NCI-H2107 (cell line): ENCODE measurements at regions not wholly inside any gene's neighbourhood (a gene's known extent, or its start where the extent isn't known, plus 50 kb on each side); places are given as distances from the start of the nearest gene placed in this dataset.
"Not testable (repeated sequence)": the region's sequence is repeated elsewhere in the genome, so short reads cannot be mapped to it uniquely, and the experiment has no call there.

Experiments
- DNase-seq: peaks from one replicate; lab custom pipeline; 2025; lab: John Stamatoyannopoulos, UW

DNA sequence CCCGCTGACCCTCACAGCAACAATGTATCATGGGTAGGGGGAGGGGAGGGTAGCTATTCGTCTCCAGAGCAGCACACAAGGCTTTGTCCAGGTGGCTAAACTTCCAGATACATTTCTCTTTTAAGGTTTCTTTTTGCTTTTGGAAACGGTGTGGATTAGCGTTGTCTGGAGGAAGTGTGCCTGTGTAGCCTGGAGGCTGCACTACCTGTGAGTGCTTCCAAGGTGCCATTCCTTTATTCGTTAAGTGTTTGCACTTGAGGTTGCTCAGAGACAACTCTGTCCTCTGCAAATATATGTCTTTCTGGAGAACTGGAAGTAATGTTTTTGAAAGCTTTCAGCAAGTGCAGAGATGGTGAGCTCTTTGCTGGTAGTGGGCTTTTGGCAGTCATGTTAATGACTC lies 53.1 kb downstream of the HSFY1 start:
- DNase-seq: not testable (repeated sequence)

- DNase-seq: not testable (repeated sequence)
Observed at GRCh38 chrY:18601287-18601686, 54.8 kb downstream of the HSFY1 start.

DNA sequence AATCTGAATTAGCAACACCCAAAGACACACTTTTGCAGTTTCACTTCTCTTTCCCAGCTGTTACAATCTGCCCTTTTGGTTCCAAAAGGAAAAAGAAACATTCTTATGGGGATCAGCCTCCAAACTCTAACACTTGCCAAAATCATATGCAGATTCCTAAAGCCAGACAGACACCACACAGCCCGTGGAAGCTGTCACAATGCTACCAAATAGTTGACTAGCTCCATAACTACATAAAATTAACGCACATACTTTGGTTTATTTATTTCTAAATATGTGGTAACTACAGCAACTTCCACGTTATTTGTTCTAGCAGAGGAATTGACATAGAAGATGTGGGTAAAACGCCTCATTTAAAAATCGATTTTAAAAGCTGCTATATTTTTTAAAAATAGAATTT lies 59.7 kb downstream of the HSFY1 start:
- not testable (repeated sequence) for DNase-seq

- DNase-seq: not testable (repeated sequence)
Observed at GRCh38 chrY:18608205-18608604, 61.7 kb downstream of the HSFY1 start.

- not testable (repeated sequence) for DNase-seq
Observed at GRCh38 chrY:18615809-18616208, 69.3 kb downstream of the HSFY1 start.

DNA sequence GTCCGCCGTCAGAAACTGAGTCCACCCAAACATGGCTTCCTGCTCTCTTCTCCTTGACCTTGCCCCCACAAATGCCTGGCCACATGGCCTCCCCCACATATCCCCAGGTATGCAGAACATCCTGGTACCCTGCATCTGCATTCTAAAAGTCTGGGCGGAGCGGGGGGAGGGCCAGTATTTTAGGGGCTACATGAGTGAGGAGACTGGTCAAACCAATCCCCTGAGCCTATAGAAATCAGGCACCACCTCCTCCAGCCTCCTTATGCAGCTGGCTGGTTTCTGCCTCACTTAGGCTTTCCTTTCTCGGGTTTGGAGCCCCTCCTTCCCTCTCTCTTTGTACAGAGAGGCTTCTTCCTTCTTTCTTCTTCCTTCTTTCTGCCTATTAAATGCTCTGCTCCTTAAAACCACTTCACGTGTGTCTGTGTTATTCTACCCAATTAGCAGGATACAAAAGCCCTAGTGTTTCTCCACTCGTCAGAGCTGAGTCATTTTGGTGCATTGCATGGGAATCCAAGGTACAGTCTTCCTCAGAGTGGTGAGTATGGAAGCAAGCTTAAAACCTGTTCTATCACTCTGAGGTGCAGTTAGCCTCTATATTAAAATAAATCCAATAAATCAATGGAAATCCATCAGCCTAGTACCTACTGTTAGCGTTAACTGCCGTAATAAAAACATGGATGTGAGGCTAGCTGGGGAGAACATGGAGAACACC lies 83.4 kb downstream of the HSFY1 start:
- DNase-seq: not testable (repeated sequence)

DNA sequence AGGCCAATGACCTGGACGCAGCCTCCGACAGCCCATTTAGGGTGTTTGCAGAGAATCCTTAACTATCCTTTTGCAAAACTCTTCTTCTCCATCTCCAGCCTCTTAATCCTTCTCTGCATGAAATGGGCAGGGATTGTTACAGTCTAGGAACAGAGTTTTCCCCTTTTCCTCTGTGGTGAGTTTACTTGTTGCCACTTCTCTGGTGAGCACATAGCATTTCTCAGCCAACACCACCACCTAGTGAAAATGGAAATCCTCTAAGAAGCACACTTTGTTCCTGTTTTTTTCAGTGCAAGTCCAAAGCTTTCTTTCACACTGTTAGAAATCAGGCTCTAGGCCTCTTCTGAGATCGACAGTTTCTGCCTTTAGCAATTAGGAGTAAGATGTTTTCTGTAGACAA lies 84.1 kb downstream of the HSFY1 start:
- DNase-seq: not testable (repeated sequence)

DNA sequence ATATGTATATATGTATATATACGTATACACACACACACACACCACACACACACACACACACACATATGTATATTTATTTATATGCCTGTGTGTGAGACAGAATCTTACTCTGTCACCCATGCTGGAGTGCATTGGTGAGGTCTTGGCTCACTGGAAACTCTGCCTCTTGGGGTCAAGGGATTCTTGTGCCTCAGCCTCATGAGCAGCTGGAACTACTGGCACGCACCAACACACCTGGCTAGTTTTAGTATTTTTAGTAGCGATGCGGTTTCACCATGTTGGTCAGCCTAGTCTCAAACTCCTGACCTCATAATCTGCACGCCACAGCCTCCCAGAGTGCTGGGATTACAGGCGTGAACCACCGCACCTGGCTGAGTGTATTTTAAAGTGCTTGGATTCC lies 85.1 kb downstream of the HSFY1 start:
- not testable (repeated sequence) for DNase-seq

GRCh38 chrY:18650746-18651145 lies 104.2 kb downstream of the HSFY1 start:
- no peak for DNase-seq

DNA sequence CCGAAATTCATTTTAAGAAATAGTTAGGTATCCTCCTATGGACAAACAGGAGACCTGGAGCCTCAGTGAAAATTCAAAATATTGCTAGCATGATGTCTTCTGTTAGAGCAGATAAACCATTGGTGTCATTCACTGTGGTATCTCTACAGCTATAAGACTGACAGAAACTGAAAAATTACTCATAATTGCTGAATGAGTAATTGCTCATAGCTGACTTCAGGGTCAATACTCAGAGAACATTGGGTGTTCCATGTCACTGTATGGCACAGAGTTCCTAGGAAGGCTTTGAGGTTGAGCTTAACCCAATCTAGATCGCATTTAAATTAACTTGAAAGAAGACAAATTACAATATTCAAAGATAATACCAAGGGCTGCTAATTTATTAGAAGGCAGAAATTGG lies 109.0 kb downstream of the HSFY2 start:
- no peak for DNase-seq

GRCh38 chrY:18669790-18670189 lies 103.7 kb downstream of the HSFY2 start:
- peak; percentile 16 for DNase-seq

DNA sequence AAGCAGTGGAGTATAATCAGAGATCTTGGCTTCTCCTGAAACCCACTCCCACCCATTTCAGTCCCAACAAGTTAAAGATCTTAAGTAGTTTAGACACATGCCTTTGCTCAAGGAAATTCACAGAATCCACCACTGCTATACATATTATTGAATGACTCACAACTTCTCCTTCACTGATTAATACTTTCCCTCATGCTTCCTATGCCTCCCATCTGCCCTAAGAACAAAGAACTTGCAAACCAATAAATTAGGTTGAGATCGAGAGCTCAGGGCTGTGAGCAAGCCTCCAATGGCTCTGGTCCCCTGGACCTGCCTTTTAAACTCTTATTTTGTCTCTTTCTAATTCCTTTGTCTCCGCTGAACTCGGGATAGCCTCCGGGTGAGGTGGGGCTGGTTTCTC lies 101.6 kb downstream of the HSFY2 start:
- no peak for DNase-seq

- not testable (repeated sequence) for DNase-seq
Observed at GRCh38 chrY:18686027-18686426, 87.5 kb downstream of the HSFY2 start.

DNA sequence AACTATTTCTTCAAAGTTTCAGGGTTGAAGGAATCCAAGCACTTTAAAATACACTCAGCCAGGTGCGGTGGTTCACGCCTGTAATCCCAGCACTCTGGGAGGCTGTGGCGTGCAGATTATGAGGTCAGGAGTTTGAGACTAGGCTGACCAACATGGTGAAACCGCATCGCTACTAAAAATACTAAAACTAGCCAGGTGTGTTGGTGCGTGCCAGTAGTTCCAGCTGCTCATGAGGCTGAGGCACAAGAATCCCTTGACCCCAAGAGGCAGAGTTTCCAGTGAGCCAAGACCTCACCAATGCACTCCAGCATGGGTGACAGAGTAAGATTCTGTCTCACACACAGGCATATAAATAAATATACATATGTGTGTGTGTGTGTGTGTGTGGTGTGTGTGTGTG lies 85.2 kb downstream of the HSFY2 start:
- DNase-seq: not testable (repeated sequence)

DNA sequence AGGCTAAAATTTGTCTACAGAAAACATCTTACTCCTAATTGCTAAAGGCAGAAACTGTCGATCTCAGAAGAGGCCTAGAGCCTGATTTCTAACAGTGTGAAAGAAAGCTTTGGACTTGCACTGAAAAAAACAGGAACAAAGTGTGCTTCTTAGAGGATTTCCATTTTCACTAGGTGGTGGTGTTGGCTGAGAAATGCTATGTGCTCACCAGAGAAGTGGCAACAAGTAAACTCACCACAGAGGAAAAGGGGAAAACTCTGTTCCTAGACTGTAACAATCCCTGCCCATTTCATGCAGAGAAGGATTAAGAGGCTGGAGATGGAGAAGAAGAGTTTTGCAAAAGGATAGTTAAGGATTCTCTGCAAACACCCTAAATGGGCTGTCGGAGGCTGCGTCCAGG lies 84.1 kb downstream of the HSFY2 start:
- not testable (repeated sequence) for DNase-seq

GRCh38 chrY:18689890-18690593 lies 83.5 kb downstream of the HSFY2 start:
- not testable (repeated sequence) for DNase-seq

GRCh38 chrY:18696788-18697187 lies 76.7 kb downstream of the HSFY2 start:
- not testable (repeated sequence) for DNase-seq

- DNase-seq: not testable (repeated sequence)
Observed at GRCh38 chrY:18704198-18704597, 69.3 kb downstream of the HSFY2 start.

DNA sequence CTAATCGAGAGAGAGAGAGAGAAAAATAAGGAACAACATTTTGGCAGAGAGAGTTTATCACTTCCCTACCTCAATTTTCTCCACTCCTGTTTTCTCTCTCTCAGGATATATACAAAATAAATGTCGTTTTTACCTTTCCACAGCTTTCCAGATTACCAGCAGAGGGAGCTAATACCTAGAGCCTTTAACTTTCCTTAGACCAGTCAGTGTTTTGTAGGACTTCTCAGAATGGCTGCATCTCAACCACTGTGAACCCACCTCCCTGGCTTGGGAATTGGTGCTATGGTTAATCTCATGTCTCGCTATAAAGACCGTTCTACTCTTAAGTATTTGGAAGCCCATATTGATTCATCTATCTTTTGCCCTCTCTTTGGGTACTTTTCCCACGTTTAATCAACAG lies 61.8 kb downstream of the HSFY2 start:
- DNase-seq: not testable (repeated sequence)

DNA sequence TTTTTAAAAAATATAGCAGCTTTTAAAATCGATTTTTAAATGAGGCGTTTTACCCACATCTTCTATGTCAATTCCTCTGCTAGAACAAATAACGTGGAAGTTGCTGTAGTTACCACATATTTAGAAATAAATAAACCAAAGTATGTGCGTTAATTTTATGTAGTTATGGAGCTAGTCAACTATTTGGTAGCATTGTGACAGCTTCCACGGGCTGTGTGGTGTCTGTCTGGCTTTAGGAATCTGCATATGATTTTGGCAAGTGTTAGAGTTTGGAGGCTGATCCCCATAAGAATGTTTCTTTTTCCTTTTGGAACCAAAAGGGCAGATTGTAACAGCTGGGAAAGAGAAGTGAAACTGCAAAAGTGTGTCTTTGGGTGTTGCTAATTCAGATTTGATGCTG lies 59.8 kb downstream of the HSFY2 start:
- not testable (repeated sequence) for DNase-seq

DNA sequence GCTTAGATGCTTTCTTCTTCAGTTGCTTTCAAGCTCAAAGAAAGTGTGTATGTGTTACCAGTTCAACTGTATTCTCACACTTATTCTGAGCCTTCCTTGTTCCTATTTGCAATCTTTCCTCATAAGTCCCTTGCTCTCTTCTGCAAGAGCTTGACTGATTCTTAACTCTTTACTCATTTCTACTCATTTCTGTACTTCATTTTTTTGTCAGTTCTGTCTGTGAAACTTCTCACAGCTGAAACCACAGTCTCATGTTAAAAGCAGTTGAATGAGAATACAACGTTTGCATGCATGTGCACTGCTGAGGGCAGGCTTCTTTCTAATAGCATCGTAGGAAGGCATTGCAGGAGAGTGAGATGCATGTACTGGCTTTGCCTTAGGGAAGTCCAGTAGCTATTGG lies 54.8 kb downstream of the HSFY2 start:
- DNase-seq: not testable (repeated sequence)

- DNase-seq: not testable (repeated sequence)
Observed at GRCh38 chrY:18720395-18720794, 53.1 kb downstream of the HSFY2 start.
